ENCODE measurements at regions not wholly inside any gene's neighbourhood (a gene's known extent, or its start where the extent isn't known, plus 50 kb on each side); places are given as distances from the start of the nearest gene placed in this dataset.

GRCh38 chrX:96140796-96141195 lies 543.8 kb upstream of the DIAPH2 start:
- ATAC-seq = no peak
- DNase-seq = no peak
- Histone ChIP-seq H3K27me3 (no peaks in the 10 kb centered on the region), H3K36me3 (no peaks in the 10 kb centered on the region), H3K9me3 (no peaks in the 10 kb centered on the region), H3K27ac (no peak overlapping the region), H3K4me3 (no peak overlapping the region), H3K4me1 (no peaks in the 10 kb centered on the region)
- intact Hi-C loops (cut with DNase I; ENCODE audit: low total_unique reads) = no loop called here
- TF ChIP-seq CTCF (IDR thresholded peaks at IDR 0.05 in 4 of 5, conservative IDR thresholded peaks at IDR 0.05 in 1 of 5) = no peak
- no peak for TF ChIP-seq POLR2A (IDR thresholded peaks at IDR 0.05)
- in situ Hi-C loops (cut with MboI; ENCODE audit: low sequenced_read_pairs in 4 of 4) = no loop called here

- no peak for DNase-seq
- TF ChIP-seq POLR2A (IDR thresholded peaks at IDR 0.05) = no peak
- no peak for TF ChIP-seq CTCF (IDR thresholded peaks at IDR 0.05 in 4 of 5, conservative IDR thresholded peaks at IDR 0.05 in 1 of 5)
- H3K27me3 ChIP-seq = no peaks in the 10 kb centered on the region
- H3K4me3 ChIP-seq = no peak overlapping the region
- no peak for ATAC-seq
- intact Hi-C loops (cut with DNase I; ENCODE audit: low total_unique reads) = no loop called here
- H3K4me1 ChIP-seq = no peaks in the 10 kb centered on the region
- in situ Hi-C loops (cut with MboI; ENCODE audit: low sequenced_read_pairs in 4 of 4) = no loop called here
- H3K36me3 ChIP-seq = no peaks in the 10 kb centered on the region
- H3K9me3 ChIP-seq = no peaks in the 10 kb centered on the region
- no peak overlapping the region for H3K27ac ChIP-seq
These were observed 537.0 kb upstream of the DIAPH2 start for GRCh38 chrX:96147681-96148080.

DNA sequence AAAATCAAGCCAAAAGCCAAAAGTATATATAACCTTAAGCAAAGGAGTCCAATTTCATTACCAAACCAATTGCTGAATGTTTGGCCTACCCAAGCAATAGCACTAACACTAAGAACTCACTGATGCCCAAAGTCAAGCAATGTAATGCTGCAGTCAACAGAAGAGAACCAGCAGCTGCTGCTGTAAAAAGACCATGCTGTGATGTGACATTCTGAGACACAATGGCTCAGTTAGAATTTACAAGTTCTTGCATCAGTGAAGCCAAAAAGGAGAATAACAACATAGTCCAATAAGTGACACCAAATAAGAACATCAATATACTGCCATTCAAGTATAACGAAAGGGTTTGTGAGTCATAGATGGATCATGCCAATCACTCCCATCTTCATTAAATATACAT lies 514.0 kb upstream of the DIAPH2 start:
- Histone ChIP-seq H3K36me3 (no peaks in the 10 kb centered on the region), H3K9me3 (no peaks in the 10 kb centered on the region), H3K27ac (no peak overlapping the region), H3K4me1 (no peaks in the 10 kb centered on the region), H3K27me3 (no peaks in the 10 kb centered on the region), H3K4me3 (no peak overlapping the region)
- DNase-seq (no peak), ATAC-seq (no peak)
- in situ Hi-C loops (cut with MboI; ENCODE audit: low sequenced_read_pairs in 4 of 4) = no loop called here
- no peak for TF ChIP-seq POLR2A (IDR thresholded peaks at IDR 0.05)
- no peak for TF ChIP-seq CTCF (IDR thresholded peaks at IDR 0.05 in 4 of 5, conservative IDR thresholded peaks at IDR 0.05 in 1 of 5)
- intact Hi-C loops (cut with DNase I; ENCODE audit: low total_unique reads) = no loop called here

- intact Hi-C loops (cut with DNase I; ENCODE audit: low total_unique reads) (no loop called here), in situ Hi-C loops (cut with MboI; ENCODE audit: low sequenced_read_pairs in 4 of 4) (no loop called here)
- Histone ChIP-seq H3K36me3 (no peaks in the 10 kb centered on the region), H3K4me1 (no peaks in the 10 kb centered on the region), H3K27me3 (no peaks in the 10 kb centered on the region), H3K4me3 (no peak overlapping the region), H3K27ac (no peak overlapping the region), H3K9me3 (no peaks in the 10 kb centered on the region)
- ATAC-seq (no peak), DNase-seq (no peak)
- TF ChIP-seq CTCF (IDR thresholded peaks at IDR 0.05 in 4 of 5, conservative IDR thresholded peaks at IDR 0.05 in 1 of 5) = no peak
- no peak for TF ChIP-seq POLR2A (IDR thresholded peaks at IDR 0.05)
These were observed 507.7 kb upstream of the DIAPH2 start for GRCh38 chrX:96176921-96177320.

DNA sequence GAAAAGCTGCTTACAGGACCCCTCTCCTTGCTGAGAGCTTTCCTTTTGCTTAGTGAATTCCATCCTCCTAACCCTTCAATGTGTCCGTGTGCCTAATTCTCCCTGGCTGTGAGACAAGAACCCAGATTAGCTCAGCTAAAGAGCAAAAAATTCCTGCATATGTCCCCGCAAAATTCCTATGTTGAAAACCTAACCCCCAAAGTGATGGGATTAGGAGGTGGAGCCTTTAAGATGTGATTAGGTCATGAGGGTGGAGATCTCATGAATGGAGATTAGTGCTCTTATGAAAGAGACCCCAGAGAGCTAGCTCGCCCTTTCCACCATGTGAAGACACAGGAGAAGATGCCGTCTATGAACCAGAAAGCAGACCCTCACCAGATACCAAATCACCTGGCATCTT lies 503.0 kb upstream of the DIAPH2 start:
- DNase-seq = no peak

More for the DNA sequence above, 503.0 kb upstream of the DIAPH2 start:
- Histone ChIP-seq H3K36me3 (no peaks in the 10 kb centered on the region), H3K9me3 (no peaks in the 10 kb centered on the region), H3K4me1 (no peaks in the 10 kb centered on the region), H3K27me3 (no peaks in the 10 kb centered on the region), H3K27ac (no peak overlapping the region), H3K4me3 (no peak overlapping the region)
- no peak for ATAC-seq
- intact Hi-C loops (cut with DNase I; ENCODE audit: low total_unique reads) = no loop called here
- in situ Hi-C loops (cut with MboI; ENCODE audit: low sequenced_read_pairs in 4 of 4) = no loop called here
- TF ChIP-seq POLR2A (IDR thresholded peaks at IDR 0.05) (no peak), CTCF (IDR thresholded peaks at IDR 0.05 in 4 of 5, conservative IDR thresholded peaks at IDR 0.05 in 1 of 5) (no peak)
